ENCODE measurements at regions not wholly inside any gene's neighbourhood (a gene's known extent, or its start where the extent isn't known, plus 50 kb on each side); places are given as distances from the start of the nearest gene placed in this dataset.

DNA sequence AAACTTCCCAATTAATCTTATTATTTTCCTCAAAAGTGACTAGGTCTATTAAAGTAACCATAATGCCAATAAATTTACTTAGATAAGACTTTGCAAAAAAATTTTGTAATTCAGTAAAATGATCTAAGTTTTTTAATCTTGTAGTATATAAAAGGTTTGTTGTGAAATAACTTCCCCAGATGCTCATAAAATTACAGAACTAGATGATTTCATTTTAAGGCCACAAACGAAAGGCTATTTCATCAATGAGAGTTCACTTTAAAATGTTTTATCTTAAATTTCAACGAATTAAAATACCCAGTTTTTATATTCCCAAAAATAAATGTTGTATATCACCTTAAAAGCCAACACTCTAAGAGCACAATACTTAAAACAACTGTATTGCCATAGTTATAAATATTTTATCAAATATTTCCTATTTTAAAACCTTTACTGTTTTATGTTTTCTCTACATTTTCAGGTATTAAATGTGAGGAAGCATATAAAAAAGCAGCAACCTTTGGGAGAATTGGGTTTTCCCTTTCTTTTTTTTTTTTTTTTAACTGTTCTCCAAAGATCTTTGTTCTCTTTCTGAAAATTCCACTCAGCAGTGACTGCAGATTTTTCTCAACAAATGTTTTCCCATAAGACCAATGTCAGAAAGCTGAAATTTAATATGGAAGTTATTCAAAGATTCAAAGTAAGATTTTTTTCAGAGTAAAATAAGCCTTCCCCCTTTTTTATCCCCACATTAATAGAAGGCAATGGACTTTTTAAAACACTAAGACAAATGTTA, 169.9 kb downstream of the CYB561 start:
- Histone ChIP-seq H4K5ac (ENCODE audit: insufficient read length, low read depth, low read length) (no peak overlapping the region), H2AFZ (ENCODE audit: low read length) (no peak overlapping the region), H2BK20ac (ENCODE audit: low read depth, low read length, poor library complexity, severe bottlenecking) (no peak overlapping the region), H3K23ac (ENCODE audit: insufficient read length, low read depth, low read length) (no peak overlapping the region), H2BK5ac (ENCODE audit: insufficient read length, low read length) (no peak overlapping the region), H4K91ac (ENCODE audit: insufficient read length, low read depth, low read length) (no peak overlapping the region), H2BK15ac (ENCODE audit: low read depth, low read length) (no peak overlapping the region), H3K18ac (ENCODE audit: insufficient read length, low read depth, low read length) (no peak overlapping the region), H3K9ac (ENCODE audit: extremely low read depth, insufficient read length, low read length) (no peak overlapping the region), H4K8ac (replicated peaks; ENCODE audit: insufficient read length, low read depth, low read length) (no peak overlapping the region), H3K14ac (ENCODE audit: insufficient read depth, low read length) (no peak overlapping the region), H2BK120ac (ENCODE audit: low read depth, low read length, poor library complexity, severe bottlenecking) (no peak overlapping the region), H3K79me2 (ENCODE audit: insufficient read depth, low read length) (no peaks in the 10 kb centered on the region), H3K4me2 (ENCODE audit: insufficient read depth, insufficient read length, low read length) (no peak overlapping the region), H3T11ph (ENCODE audit: low read length) (no peak overlapping the region), H4K20me1 (ENCODE audit: control insufficient read depth, insufficient read depth, insufficient read length) (peaks cover 2% of the 10 kb centered on the region), H3K4me1 (ENCODE audit: insufficient read depth, low read length) (no peaks in the 10 kb centered on the region), H3K79me1 (ENCODE audit: insufficient read depth, low read depth, low read length, poor library complexity, severe bottlenecking) (no peaks in the 10 kb centered on the region), H3K9me3 (ENCODE audit: control insufficient read depth, low read depth, low read length) (no peaks in the 10 kb centered on the region), H3K27me3 (ENCODE audit: insufficient read depth, low read length) (no peaks in the 10 kb centered on the region), H3K4ac (ENCODE audit: low read depth, low read length) (no peak overlapping the region), H2BK12ac (ENCODE audit: insufficient read length, low read depth, low read length) (no peak overlapping the region), H3K23me2 (ENCODE audit: insufficient read length, low read depth, low read length, poor library complexity, severe bottlenecking) (peaks cover 2% of the 10 kb centered on the region), H3K27ac (ENCODE audit: insufficient read length, low read depth, low read length) (no peak overlapping the region), H2AK5ac (ENCODE audit: insufficient read length, low read length) (no peak overlapping the region), H3K56ac (ENCODE audit: insufficient read length, low read depth, low read length) (no peak overlapping the region)
- Mint-ChIP-seq H3K27me3 (ENCODE audit: low read depth) (no peaks in the 10 kb centered on the region), H3K27ac (no peak overlapping the region), H3K9me3 (no peaks in the 10 kb centered on the region; a peak in 1 of 5 replicates), H3K4me3 (no peak overlapping the region), H3K4me1 (peaks cover 8 to 10% of the 10 kb centered on the region in 2 experiments; a peak in 3 of 4 replicates), H3K36me3 (ENCODE audit: insufficient read depth in 1 of 3, low read depth in 3 of 3) (no peaks in the 10 kb centered on the region)
- no CpG with 5 or more reads among the region's 2 CpGs for WGBS (ENCODE audit: extremely low coverage, insufficient read length, low lambda C conversion rate)
- TF ChIP-seq, protein P1, sequence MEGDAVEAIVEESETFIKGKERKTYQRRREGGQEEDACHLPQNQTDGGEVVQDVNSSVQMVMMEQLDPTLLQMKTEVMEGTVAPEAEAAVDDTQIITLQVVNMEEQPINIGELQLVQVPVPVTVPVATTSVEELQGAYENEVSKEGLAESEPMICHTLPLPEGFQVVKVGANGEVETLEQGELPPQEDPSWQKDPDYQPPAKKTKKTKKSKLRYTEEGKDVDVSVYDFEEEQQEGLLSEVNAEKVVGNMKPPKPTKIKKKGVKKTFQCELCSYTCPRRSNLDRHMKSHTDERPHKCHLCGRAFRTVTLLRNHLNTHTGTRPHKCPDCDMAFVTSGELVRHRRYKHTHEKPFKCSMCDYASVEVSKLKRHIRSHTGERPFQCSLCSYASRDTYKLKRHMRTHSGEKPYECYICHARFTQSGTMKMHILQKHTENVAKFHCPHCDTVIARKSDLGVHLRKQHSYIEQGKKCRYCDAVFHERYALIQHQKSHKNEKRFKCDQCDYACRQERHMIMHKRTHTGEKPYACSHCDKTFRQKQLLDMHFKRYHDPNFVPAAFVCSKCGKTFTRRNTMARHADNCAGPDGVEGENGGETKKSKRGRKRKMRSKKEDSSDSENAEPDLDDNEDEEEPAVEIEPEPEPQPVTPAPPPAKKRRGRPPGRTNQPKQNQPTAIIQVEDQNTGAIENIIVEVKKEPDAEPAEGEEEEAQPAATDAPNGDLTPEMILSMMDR (conservative IDR thresholded peaks at IDR 0.05): no peak
- no peak for DNase-seq
